GM18519 (cell line): ENCODE measurements at regions not wholly inside any gene's neighbourhood (a gene's known extent, or its start where the extent isn't known, plus 50 kb on each side); places are given as distances from the start of the nearest gene placed in this dataset.

Experiments
- ATAC-seq: cut with Tn5 transposase; IDR thresholded peaks from one replicate; pipeline ENCODE4 v1.9.1; 2021; ENCODE audit warnings: mild to moderate bottlenecking, moderate library complexity; ENCODE audit not compliant: unreplicated experiment, low FRiP score

DNA sequence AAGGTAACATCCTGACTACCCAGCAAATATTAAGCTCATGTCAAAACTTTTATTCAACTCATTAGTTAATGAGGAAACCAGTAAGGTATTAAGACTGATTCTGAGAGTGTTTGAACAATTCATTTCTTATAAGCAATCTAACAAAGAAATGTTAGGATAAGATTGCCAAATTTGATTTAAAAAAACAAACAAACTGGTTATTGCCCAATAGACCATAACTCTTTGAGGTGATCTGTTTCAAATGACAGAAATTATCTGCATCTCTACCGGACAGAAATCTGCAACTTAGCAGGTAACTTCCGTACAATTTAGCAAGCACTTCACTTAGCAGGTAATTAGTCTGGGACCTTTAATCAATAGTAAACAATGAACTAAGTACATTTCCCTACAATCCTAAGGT, 82.9 kb upstream of the BARX2 start:
- no peak for ATAC-seq

DNA sequence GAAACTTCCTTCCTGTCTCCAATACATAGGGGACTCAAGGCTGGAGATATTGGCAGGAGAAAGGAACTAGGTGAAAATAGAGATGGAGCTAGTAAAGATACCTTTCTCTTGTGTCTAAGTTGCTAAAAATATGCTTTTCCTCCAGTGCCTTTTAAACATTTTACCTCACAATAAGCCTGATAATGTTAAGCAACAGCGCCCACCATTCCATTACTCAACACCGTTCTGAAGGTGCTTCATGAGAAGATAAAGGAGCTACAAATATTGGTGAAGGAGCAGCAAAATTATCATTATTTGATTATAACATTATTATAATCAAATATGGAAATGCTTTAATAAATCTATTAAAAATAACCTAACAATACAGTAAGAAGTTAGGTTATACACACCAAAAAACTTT, 83.6 kb upstream of the BARX2 start:
- no peak for ATAC-seq

DNA sequence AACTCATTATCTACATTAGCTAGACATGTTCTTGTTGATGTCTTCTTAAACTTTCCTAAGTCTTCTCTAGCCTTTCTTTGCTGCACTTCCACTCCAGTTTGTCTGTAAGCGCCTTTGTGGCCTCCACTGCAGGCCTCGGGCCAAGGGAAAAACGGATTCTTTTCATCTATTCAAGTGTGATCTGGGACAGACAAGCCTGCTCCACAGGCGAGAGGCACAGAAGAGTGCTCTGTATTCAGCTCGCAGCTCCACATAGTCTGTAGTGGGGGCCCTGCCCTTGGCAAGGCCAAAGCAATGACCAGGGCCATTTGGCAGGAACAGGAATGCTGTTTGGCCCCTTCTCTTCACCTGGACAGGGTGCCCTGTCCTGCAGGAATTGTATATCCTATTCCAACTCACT, 84.1 kb upstream of the BARX2 start:
- ATAC-seq = no peak

DNA sequence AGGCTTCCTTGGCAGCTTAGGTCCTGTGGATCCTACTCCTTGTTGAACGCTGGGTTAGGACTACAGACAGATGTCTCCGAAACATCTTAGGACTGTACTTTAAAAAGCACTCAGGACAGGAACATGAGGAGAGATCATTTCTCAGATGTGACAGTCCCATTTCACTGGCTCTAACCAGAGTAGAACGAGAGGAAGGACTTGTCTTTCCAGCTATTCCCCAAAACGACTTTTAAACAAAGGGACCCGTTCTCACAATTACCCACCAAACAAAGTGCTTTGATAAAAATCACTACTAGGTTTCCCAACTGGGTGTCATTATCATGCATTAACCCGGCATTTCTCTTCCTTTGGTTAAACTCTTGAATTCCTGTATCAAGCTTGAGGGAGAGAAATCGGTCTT, 84.7 kb upstream of the BARX2 start:
- no peak for ATAC-seq

DNA sequence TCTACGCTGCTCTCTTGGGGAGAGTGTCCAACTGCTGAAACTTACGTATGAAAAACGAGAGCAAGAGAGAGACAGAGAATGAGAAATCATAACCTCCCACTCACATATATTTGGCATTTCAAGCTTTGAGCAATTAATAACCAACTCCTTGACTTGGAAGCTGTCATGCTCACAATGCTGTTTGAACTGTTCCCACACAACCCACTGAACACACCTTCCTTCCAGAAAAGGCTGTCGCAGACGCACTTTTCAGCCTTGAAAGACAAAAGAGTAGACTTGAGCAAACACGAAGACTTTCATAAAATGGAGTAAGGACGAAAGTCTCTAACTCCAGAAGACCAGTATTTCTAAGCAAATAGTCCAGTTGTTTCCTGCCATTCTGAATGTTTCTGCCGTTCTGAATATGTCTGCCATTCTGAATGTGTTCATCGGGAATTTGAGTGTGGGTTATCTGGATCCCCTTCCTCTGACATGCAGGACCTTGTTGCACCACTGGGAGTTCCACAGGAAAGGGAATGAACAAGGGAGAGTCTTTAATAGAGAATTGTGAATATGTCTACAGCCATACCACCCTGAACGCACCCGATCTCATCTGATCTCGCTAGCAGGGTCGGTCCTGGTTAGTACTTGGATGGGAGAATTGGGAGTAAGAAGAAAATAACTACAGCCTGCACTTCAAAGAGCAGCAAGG, 86.2 kb upstream of the BARX2 start:
- ATAC-seq = no peak

DNA sequence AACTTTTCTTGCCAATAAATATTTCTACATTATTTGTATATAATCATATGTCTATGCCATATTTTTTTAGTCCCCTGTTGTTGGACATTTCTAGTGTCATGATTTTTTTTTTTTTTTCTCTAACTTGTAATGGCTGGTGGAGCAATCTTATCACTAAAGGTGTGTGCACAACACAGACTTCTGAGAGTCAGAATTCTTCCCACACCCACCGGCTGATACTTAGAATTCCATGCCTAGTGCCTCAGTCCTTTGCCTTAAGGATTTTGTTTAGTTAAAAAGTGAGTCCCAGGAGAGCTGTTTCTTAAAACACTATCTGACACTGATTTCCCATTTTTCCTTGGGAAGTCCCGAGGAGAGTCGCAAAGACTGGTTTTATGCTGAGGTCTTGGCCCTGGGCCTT, 87.7 kb upstream of the BARX2 start:
- ATAC-seq = no peak

DNA sequence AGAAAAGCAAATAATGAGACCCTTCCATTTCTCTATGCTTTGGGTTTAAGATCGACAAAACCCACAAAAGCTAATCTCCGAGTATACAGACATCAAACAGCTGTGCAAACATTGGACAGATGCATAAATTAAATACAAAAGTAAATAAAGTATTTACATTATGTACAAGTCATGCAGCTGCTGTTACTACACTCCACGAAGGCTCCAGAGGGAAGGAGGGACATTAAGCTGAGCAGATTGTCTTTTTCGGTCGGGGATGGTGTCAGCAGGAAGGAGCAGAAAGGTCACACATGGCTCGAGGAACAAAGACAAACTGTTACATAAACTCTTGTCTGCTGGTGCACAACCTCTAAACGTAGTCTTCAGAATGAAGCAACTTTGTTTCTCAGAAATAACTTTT, 88.8 kb upstream of the BARX2 start:
- ATAC-seq = no peak

DNA sequence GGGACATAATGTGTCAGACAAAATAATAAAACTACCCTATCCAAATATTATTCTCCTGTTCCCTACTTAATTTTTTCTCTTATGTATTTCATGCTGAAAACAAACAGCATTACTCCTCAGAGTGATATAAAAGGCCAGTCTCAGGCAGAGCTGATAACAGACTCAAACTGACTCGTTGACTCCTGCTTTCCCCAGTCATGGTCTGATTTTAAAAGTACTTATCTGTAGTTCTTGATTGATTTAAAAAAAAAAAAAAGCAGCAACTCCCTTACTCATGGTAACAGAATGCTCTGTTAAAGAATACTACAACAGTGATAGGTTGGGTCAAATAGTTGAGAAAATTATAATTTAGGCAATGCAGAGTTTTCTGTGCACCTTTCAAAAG, 90.3 kb upstream of the BARX2 start:
- ATAC-seq = no peak

DNA sequence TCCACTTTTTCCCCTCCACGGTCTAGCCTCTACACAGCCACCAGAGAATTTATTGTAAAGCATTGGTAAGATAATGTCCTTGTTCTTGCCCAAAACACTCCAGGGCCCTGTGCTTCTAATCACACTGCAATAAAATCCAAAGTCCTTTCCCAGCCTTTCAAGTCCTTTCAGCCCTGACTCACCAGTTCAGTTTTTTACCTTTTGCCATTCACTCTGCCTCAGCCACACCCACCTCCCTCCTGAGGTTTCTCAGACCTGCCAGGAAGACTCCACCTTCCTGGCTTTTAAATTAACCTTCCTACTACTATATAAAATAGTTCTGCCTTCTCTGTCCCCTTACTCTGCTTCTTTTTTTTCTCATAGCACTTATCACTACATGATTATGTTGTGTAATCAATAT, 91.0 kb upstream of the ARHGAP32 start:
- no peak for ATAC-seq

DNA sequence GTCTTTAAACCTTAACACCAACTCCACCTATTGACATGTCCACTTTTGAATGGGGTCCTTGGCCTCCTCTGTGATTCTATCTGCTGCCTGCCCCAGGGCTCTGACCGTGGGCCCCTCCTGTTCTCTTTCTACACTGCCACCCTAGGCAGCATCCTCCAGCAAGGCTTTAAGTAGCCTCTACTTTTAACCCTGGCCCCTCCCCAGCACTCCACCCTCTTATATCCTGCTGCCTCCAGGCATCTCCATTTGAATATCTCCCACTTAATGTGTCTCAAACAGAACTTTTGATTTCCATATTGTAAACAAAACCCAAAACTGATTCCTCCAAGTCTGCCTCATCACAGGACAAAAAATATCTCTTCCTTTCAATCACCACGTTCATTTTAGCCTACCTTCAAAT, 90.5 kb upstream of the ARHGAP32 start:
- no peak for ATAC-seq

DNA sequence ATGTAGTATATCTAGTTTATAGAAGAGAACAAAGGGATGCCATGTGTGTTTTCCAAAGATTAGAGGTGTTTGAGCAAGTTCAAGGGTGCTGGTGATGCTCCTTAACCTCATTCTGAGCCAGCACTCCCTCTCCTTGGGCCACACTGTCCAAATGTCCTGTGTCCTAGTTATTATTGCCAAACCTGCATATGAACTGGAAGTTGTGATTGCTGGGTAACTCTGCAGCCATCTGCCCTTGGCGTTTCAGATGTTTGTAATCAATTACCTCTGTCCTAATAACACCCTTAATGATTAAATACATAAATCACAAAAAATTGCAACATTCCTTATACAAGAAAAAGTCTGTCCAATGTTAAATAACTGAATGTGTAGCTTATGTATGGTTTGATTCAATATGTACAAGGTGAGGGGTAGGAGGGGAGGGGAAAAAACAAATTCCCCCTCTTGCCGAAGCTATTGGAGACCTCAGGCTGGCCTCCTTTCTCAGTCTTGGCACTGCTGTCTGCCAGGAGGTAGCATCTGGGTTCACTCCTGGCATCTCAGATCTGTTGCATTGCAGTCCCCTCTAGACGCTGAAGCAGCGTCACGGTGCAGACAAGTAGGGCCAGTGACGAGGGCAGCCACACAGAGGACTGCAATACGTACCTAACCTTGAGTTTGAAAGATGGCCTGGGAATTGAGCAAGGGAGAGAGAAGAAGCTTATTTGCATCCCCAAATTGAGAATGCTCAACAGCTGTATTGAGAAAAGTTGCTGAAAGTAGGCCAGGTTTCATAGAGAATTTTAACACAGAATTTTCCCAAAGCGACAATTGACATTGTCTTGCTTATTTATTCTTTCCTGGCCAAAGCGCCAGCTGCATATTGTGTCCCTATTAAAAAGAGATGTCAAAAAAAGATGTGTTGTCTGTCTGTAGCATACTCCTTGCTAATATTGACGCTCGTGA, 89.6 kb upstream of the ARHGAP32 start:
- ATAC-seq = no peak

DNA sequence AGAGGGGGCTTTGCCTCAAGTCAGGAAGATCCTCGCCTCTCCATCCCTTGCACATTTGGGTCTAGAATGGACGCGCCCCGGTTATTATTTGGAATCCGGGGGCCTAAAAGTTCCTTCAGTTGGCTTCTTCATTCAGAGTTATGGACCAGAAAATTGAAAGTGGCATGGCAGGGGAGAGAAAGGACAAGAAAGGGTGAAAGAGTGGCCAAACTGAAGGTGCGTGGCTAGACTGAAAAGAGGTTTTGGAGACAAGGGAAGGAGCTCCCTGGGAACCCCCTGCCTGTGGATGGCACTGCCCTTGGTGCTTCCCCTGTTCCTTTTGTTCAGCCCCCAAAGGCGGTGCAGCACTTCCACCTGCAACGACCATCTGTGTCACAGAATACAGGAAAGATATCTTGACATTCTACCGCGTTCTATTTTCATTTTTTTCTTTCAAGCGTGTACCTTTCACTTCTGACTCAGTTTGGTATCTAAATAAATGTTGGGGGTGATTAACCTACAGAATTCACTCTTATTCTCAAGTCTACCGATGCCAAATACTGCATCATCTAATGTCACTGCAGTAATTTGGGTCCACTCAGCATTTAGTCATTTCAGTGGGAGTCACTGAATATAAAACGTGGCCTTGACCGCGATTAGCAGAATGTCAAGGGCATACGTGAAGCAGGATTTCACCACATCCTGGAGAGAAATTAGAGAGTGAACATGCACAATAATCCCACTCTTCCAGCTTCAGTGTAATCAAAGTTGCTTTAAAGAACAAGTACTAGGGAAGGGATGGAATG, 88.1 kb upstream of the ARHGAP32 start:
- ATAC-seq = no peak

DNA sequence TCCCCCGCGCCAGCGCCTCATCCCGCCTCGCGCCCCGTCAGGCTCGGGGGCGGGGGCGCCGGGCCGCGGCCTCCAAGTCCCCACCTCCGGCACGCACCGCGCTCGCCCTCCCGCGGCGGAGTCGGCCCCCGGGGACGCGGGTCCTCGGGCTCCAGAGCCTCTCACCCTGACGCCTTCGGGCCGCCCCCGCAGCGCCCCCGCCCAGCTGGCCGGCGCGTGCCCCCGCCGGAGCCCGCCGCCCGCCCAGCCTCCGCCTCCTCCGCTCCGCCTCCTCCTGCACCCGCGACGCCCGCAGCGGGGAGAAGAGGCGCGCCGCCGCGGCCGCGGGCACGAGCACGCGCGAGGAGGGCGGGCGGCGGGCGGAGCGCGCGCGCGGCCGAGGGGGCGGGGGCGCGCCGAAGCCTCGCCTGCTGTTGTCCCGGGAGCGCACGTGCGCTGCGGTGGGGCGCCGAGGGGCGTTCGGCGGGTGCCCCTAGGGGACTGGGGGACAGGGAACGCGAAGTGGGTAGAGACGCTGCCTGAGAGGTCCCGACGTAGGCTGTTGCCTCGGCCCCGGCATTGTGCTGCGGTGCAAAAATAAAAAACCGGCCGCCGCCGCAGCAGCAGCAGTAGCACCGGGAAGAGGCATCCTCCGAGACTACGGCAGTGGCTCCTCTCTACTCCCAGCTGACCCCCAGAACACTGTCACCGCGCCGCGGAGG, 87.4 kb upstream of the ARHGAP32 start:
- peak; percentile 57 for ATAC-seq

DNA sequence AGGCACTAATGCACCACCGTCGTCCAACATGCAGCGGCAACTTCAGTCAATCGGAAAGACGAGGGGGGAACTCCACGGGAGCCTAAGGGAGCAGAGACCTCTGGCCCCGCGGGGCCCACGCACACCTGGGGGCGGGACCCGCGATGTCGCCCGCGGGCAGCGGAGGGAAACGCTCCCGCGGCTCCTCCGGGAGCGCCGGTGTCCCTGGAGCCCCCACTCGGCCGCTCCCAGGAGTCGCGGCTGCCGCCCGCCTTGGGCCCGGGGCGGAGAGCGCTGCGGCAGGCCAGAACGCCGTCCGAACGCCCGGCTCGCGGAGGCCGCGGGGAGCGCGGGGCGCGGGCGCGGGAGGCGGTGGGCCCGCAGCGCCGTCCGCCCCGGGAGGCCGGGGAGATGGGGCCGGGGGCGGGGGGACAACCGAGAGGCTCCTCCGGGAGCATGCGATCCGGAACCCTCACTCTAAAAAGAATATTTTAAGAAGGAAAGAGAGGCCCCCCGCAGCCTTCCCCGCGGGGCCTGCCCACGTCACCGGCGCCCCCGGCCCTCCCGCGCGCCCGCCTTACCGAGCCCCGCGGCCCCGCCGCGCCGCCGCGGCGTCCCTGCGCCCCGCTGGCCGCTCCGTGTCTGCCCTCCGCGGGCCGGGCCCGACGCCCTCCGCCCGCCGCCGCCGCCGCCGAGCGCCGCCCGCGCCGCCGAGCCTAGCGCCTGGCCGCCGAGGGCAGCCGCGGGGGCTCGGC, 86.6 kb upstream of the ARHGAP32 start:
- ATAC-seq = no peak

DNA sequence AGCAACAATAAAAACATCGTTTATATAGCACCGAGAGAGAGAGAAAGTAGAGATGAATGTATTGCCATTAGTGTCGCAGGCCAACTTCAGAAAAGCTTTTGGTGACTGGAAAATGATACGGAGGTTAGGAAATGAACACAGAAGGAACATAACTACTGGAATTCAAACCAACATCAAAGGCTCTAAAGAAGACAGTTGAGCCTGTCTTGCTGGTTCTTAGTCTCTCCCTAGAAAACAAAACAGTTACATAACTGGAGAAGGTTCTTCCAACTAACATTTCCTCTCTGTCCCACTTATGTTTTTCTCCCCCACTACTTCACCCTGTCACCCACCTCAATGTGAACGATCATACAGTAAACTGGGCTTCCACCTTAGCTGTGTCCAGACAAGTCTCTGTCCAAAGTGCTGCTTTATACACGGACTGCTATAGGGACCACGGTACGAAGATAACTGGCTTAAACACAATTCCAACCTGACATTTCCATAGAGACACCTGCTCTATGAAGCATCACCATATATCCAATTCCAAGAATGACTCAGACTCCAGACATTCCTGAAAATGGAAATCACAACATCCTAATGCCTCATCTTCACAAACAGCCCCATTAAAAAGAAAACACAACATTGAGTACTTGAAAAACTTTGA, 85.2 kb upstream of the ARHGAP32 start:
- ATAC-seq = no peak

DNA sequence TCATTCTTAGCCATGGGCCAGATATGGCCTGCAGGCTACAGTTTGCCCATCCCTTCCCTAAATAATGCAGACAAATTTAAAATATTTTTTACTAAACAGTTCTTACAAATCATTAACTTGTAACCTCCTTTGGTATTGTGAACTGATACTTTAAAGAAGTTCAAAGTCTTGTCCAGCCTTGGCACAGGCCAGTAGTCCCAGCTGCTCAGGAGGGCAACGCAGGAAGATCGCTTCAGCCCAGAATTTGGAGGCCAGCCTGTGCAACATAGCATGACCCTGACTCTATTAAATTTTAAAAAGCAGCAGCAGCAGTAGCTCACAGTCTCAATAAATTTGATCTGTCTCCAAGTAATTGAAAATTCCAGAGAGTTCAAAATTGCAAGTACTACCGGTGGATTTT, 83.7 kb upstream of the ARHGAP32 start:
- no peak for ATAC-seq

DNA sequence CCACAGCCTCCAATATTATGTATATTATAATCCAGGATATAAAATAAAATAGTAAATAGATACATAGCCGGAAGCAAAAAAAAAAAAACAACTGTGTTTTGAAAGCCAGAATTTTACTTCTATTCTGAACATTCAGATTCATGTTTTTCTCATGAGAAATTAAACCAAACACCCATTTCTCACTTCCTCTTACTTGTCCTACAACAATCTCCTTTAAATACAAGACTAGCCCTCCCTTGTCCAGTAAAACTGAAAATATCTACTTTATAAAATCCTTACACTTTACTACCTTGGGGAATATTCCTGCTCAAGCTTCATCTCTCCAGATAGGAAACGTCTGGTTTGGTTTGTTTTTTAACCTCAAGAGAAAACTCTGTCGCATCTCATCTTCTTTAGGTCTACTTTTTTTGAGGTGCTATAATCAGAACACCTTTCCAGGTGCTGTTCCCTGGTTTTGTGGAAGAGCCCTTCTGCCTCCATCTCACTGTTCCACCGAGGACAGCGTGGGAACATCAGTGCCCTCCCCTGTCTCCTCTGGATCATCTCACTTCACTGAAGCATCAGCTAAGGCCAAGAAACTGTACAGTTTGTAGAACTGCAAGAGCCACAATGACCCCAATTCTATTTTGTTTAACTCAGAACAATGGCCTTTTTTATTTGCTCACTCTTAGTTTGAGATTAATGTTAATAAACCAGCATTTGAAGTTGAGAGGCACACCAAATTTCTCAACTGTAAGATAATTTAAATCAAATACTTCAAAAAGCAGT, 82.0 kb upstream of the ARHGAP32 start:
- ATAC-seq = no peak

DNA sequence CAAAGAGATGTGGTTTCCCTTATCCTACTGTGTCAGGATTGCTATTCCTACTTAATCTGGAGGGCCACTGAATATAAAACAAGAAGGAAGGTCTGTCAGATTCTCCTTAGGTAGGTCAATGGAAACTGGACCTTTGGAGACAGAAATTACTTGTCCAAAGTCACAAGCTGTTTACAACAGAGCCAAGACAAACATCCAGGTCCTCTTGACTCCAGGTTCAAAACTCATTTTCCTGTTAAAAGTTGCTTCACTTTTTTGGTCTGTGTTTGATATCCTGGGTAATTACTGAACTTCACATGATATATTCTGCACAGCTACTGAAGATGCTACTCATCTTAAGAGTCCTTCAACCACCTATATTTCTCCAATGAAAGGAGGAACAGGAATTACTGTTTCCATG, 81.2 kb upstream of the ARHGAP32 start:
- ATAC-seq = no peak

DNA sequence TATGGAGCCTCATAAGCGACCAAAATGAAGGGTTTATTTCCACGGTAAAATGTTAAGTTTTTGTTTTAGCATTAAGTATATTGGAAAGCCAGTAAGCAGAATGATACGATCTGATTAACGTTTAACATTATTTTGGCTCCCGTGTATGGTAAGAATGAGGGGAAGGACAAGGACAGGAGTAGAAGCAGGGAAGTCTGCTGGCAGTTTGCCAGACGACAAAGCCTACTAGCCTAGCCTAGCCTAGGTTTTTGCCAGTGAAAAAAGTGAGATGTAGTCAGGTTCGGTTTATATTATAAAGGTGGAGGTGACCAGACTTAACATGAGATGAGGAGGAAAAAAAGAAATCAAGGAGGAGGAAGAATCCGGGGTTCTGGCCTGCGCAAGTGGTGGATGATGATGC, 78.9 kb upstream of the ARHGAP32 start:
- ATAC-seq = no peak
